NCI-H460 (cell line): ENCODE measurements at regions not wholly inside any gene's neighbourhood (a gene's known extent, or its start where the extent isn't known, plus 50 kb on each side); places are given as distances from the start of the nearest gene placed in this dataset.
"Not testable (repeated sequence)": the region's sequence is repeated elsewhere in the genome, so short reads cannot be mapped to it uniquely, and the experiment has no call there.

Experiments used
- DNase-seq: peaks from one replicate; pipeline ENCODE4 v3.0.0-alpha.2; 2016; ENCODE audit warnings: low read depth; ENCODE audit errors: extremely low read depth

GRCh38 chr5:89869346-89869745 lies 540.2 kb downstream of the CETN3 start:
- no peak for DNase-seq

- DNase-seq, result no peak
These were observed 543.1 kb downstream of the CETN3 start for GRCh38 chr5:89866410-89866809.

GRCh38 chr5:89864941-89865340 lies 544.6 kb downstream of the CETN3 start:
- DNase-seq, result no peak

- no peak for DNase-seq
These were observed 551.8 kb downstream of the CETN3 start for GRCh38 chr5:89857790-89858189.

GRCh38 chr5:89855417-89855816 lies 554.1 kb downstream of the CETN3 start:
- DNase-seq, result no peak

GRCh38 chr5:89851911-89852310 lies 557.6 kb downstream of the CETN3 start:
- no peak for DNase-seq

- no peak for DNase-seq
These were observed 559.1 kb downstream of the CETN3 start for GRCh38 chr5:89850513-89850865.

DNA sequence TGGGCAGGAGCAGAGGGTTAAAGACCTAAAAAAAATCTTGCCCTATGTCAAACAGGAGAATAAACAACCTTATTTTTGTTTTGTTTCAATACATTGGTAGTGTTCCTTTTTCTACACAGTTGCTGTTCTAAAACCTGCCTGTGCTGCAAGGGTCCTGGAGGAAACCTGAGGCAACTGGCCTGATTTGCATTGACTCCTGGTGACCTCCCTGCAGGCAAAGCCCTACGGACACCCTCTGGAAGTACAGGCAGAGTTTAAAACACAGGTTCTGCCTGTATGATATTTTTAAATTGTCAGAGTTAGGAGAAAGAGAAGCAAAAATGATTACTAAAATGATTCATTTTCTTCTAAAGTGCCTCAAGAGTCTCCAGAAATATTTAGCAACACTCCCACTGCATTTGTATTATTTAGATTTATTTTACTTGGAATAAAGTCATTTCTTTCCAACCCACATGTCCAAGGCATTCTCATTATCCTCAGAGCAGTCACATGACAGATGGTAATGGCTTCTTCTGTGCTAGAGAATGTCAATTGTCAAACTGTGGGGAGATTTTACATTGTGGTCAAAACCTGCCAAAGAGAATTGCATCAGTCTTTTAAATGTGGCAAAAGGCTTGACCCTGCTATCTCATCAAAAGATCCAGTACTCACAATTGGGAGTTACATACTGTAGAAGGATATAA lies 559.6 kb downstream of the CETN3 start:
- DNase-seq, result no peak

DNA sequence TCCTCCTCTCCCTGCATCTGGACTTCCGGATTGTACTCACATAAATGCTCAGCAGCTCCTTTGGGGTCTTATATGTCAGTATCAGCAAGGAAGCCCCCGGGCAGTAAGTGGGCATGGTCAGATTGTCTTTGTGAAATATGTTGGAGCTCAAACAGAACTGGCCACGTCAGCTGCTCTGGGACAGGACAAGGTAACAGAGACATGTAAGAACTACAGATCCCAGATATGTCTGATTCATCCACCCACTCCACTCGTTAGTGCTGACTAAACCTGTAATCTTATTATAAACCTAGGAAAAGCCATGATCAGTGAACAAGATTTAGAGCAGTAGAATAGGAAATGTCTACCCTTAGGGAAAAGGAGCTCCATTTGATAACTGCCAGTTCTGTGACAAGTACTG lies 561.8 kb downstream of the CETN3 start:
- DNase-seq, result no peak

GRCh38 chr5:89844548-89844947 lies 565.0 kb downstream of the CETN3 start:
- DNase-seq, result no peak

DNA sequence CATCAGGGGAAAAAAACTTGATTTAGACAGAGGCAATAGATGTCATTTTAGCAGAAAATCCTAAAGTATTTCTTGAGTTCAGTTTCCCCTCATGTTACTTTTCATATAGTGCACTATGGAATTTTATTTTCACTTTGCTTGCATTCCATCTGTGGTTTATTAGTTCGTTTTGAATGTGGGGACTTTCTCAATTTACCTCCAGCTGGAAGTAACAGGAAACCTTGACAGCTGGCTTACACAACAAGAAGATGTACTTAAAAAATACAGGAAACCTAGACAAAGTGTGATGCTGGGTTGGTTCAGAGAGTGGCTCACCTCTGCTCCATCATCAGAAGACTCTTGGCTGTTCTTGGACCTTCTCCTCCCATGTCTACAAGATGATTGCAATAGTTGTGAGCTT lies 567.0 kb downstream of the CETN3 start:
- DNase-seq, result no peak

DNA sequence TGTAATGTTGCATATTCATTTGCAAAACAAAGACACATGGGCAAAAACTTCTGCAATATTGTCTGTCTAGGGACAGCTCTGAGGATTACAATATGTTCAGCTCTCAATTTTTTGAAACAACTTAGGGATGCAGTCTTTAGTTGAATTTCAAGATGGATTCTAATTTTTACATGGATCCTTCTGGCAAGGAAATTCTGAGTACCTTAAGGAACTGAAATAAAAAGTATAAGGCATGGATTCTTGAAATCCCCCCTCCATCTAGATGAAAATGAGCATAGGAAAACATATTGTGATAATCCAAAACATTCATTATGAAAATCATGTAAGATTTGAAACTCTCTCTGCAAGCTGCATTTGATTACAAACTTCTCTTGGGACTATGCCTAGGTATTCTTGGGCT lies 568.6 kb downstream of the CETN3 start:
- DNase-seq, result no peak

DNA sequence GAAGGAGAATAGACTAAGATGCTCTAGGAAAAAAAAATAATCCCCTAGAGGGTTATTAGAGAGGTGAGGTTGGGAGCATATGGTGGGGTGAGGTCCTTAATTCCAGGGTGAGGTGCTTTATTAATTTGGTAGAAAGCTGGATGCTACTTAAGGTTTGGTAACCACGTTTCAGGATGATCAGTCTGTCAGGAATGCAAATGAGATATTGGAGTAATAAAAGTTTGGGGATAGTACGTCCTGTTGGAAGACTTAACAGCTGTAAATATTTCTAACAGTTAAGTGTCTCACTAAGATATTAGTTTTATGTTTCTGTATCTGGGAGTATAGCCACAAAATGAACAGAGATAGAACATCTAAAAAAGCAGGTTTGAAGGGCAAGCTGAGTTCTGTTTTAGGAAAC lies 578.9 kb downstream of the CETN3 start:
- DNase-seq, result no peak

GRCh38 chr5:89827960-89828359 lies 581.6 kb downstream of the CETN3 start:
- no peak for DNase-seq

DNA sequence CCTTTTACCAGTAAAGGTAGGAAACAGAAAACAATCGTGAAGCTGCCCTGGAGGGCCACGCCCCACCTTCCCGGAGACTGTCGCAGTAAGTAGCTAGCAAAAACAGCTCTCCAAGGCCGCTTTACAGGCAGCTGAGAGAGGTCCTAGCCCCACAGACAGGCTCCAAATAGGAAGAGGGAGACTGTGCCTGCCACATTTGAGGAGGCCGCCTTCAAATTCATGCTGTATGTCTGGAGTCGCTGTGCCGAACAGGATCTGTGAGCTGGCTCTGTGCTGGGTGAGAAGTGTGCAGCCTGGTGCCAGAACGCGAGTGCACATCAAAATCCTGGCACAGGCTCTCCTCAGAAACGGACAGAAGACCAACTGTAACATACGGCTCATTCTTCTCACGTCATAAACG lies 582.2 kb downstream of the CETN3 start:
- DNase-seq, result no peak

DNA sequence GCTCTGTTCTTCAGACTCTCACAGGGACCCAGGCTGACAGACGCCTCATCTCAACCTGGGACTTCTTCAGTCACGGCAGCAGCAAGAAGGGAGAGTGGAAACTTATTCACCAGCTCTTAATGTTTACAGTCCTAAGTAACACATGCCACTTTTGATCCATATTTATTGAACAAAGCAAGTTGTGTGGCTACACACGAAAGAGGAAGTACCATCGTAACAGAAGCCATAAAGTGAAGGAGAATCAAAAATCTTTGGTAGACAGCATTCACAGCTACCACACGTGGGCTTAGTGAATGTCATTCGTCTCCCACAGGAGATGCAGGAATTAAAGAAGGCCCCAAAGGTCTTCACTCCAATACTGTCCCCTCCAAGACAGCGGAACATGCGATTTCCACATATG lies 582.6 kb downstream of the CETN3 start:
- no peak for DNase-seq

GRCh38 chr5:89823046-89823445 lies 586.5 kb downstream of the CETN3 start:
- DNase-seq, result no peak

DNA sequence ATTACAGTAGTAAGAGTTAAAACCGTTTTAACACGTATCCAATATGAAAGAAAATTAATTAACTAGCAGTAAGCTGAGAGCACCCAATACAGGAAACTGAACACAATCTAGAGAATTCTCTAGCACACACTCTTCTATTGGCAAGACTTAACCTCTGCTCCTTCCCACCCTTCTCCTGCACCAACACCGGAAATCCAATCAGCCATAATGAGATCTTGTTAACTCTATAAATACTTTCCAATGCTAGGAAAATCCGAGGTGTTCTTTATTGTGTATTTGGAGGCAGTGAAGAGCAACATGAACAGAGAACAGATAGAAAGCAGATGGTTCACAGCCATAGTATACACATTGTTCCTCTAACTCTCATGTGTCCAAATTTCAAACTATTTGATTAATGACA lies 591.7 kb downstream of the CETN3 start:
- no peak for DNase-seq

DNA sequence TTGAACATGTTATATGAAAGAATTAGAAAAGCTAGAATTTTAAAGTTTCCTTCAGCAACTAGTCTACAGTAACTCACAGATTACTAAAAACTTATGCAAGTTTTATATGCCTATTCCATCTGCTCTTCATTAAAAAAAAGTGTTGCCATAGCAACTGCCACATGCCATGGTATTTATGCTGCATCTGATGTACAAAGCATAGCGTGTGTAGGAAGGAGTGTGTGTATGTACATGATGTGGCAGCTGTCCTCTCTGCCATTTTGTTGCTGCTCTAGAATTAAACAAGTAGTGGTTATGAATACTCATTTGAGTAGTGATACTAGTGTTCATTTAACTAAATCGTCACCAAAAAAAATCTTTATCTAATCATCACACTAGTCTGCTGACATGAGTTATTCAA lies 593.5 kb downstream of the CETN3 start:
- DNase-seq, result no peak

DNA sequence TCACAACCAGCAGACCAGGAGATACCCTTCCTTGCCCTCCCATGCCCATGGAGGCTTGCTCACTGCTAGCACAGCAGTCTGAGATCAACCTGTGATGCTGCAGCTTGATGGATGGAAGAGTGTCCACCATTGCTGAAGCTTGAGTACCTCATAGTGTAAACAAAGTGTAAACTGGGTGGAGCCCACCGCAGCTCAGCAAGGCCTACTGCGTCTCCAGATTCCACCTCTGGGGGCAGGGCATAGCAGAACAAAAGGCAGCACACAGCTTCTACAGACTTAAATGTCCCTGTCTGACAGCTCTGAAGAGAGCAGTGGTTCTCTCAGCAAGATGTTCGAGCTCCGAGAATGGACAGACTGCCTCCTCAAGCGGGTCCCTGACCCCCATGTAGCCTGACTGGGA lies 608.8 kb downstream of the CETN3 start:
- DNase-seq, result not testable (repeated sequence)

GRCh38 chr5:89794504-89794903 lies 615.1 kb downstream of the CETN3 start:
- DNase-seq, result not testable (repeated sequence)

DNA sequence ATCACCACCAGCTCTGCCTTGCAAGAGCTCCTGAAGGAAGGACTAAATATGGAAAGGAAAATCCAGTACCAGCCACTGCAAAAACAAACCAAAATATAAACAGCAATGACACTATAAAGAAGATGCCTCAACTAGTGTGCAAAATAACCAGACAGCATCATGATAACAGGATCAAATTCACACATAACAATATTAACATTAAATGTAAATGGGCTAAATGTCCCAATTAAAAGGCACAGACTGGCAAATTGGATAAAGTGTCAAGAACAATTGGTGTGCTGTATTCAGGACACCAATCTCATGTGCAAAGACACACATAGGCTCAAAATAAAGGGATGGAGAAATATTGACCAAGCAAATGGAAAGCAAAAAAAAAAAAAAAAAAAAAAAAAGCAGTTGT lies 629.8 kb downstream of the CETN3 start:
- not testable (repeated sequence) for DNase-seq

GRCh38 chr5:89777758-89778157 lies 631.8 kb downstream of the CETN3 start:
- no peak for DNase-seq
